ENCODE measurements at regions not wholly inside any gene's neighbourhood (a gene's known extent, or its start where the extent isn't known, plus 50 kb on each side); places are given as distances from the start of the nearest gene placed in this dataset.

- no peak for TF ChIP-seq CTCF (IDR thresholded peaks at IDR 0.05)
- Histone ChIP-seq H3K36me3 (ENCODE audit: insufficient read depth in 1 of 2, low read depth in 1 of 2) (no peaks in the 10 kb centered on the region), H3K9me3 (no peaks in the 10 kb centered on the region), H3K4me1 (peaks cover 31% of the 10 kb centered on the region), H3K4me3 (no peak overlapping the region), H3K27me3 (ENCODE audit: insufficient read depth in 3 of 3, low read length in 2 of 3) (no peaks in the 10 kb centered on the region), H3K27ac (peak overlapping the region; percentile 77)
- DNase-seq: peak; percentile 27 to 68
- intact Hi-C loops (cut with DNase I): no loop called here
- ATAC-seq: peak; percentile 80 to 94 (median 88)
- 14 to 25% (median 15%) methylated on average over 3 of the region's 3 CpGs for WGBS, 3 donors
These were observed 545.0 kb downstream of the GBA3 start for GRCh38 chr4:23237771-23238170.

- Histone ChIP-seq H3K4me1 (peaks cover 31% of the 10 kb centered on the region), H3K4me3 (peak overlapping the region; percentile 26)
- 9 to 18% (median 13%) methylated on average over 5 of the region's 5 CpGs for WGBS, 3 donors
These were observed 543.1 kb downstream of the GBA3 start for GRCh38 chr4:23235628-23236390.

GRCh38 chr4:23234716-23235115 is 542.0 kb downstream of the GBA3 start:
- H3K9me3 ChIP-seq: no peaks in the 10 kb centered on the region
- H3K4me3 ChIP-seq: no peak overlapping the region
- peaks cover 31% of the 10 kb centered on the region for H3K4me1 ChIP-seq
- WGBS, 3 donors: 89 to 90% (median 89%) methylated on average over 4 of the region's 4 CpGs
- H3K27me3 ChIP-seq (ENCODE audit: insufficient read depth in 3 of 3, low read length in 2 of 3): no peaks in the 10 kb centered on the region
- ATAC-seq (peak in 2 of 4 donors; percentile 51 to 62), DNase-seq (no peak)
- H3K36me3 ChIP-seq (ENCODE audit: insufficient read depth in 1 of 2, low read depth in 1 of 2): no peaks in the 10 kb centered on the region
- intact Hi-C loops (cut with DNase I): no loop called here
- no peak for TF ChIP-seq CTCF (IDR thresholded peaks at IDR 0.05)
- H3K27ac ChIP-seq: no peak overlapping the region

More at GRCh38 chr4:23235628-23236390, 543.1 kb downstream of the GBA3 start:
- TF ChIP-seq CTCF (IDR thresholded peaks at IDR 0.05): no peak
- intact Hi-C loops (cut with DNase I): no loop called here
- H3K9me3 ChIP-seq: no peaks in the 10 kb centered on the region
- DNase-seq: no peak
- ATAC-seq: peak in 3 of 4 donors; percentile 63 to 77 (median 66)
- H3K27me3 ChIP-seq (ENCODE audit: insufficient read depth in 3 of 3, low read length in 2 of 3): no peaks in the 10 kb centered on the region
- no peaks in the 10 kb centered on the region for H3K36me3 ChIP-seq (ENCODE audit: insufficient read depth in 1 of 2, low read depth in 1 of 2)
- H3K27ac ChIP-seq: peak overlapping the region; percentile 77

- no peak for TF ChIP-seq CTCF (IDR thresholded peaks at IDR 0.05)
- intact Hi-C loops (cut with DNase I): no loop called here
- H3K9me3 ChIP-seq: no peaks in the 10 kb centered on the region
- ATAC-seq: no peak
- H3K27ac ChIP-seq: no peak overlapping the region
- peaks cover 31% of the 10 kb centered on the region for H3K4me1 ChIP-seq
- WGBS, 3 donors: 63 to 72% (median 69%) methylated on average over 2 of the region's 2 CpGs
- no peak for DNase-seq
- H3K27me3 ChIP-seq (ENCODE audit: insufficient read depth in 3 of 3, low read length in 2 of 3): no peaks in the 10 kb centered on the region
- no peaks in the 10 kb centered on the region for H3K36me3 ChIP-seq (ENCODE audit: insufficient read depth in 1 of 2, low read depth in 1 of 2)
- H3K4me3 ChIP-seq: no peak overlapping the region
These were observed 541.3 kb downstream of the GBA3 start for GRCh38 chr4:23234018-23234417.

GRCh38 chr4:23233596-23233995 is 540.9 kb downstream of the GBA3 start:
- Histone ChIP-seq H3K4me1 (peaks cover 31% of the 10 kb centered on the region), H3K4me3 (no peak overlapping the region), H3K27me3 (ENCODE audit: insufficient read depth in 3 of 3, low read length in 2 of 3) (no peaks in the 10 kb centered on the region), H3K27ac (no peak overlapping the region), H3K9me3 (no peaks in the 10 kb centered on the region), H3K36me3 (ENCODE audit: insufficient read depth in 1 of 2, low read depth in 1 of 2) (no peaks in the 10 kb centered on the region)
- intact Hi-C loops (cut with DNase I): no loop called here
- DNase-seq (no peak), ATAC-seq (no peak)
- 89 to 92% (median 89%) methylated on average over 1 of the region's 1 CpG for WGBS, 3 donors
- TF ChIP-seq CTCF (IDR thresholded peaks at IDR 0.05): no peak

All from psoas muscle (tissue), 7 donors.